Astrocyte (in vitro differentiated cells and primary cell): ENCODE measurements at regions not wholly inside any gene's neighbourhood (a gene's known extent, or its start where the extent isn't known, plus 50 kb on each side); places are given as distances from the start of the nearest gene placed in this dataset.

Experiments
- CTCF ChIP-seq: IDR thresholded peaks from 2 replicates; pipeline ENCODE4 v1.5.1; 2011; ENCODE audit warnings: low read depth, mild to moderate bottlenecking, inconsistent platforms, low read length, moderate library complexity; ENCODE audit not compliant: insufficient read depth
- EZH2 ChIP-seq: IDR thresholded peaks from 2 replicates; pipeline ENCODE4 v1.6.1; 2012; ENCODE audit warnings: mild to moderate bottlenecking, low read length, inconsistent platforms; ENCODE audit not compliant: insufficient read depth

DNA sequence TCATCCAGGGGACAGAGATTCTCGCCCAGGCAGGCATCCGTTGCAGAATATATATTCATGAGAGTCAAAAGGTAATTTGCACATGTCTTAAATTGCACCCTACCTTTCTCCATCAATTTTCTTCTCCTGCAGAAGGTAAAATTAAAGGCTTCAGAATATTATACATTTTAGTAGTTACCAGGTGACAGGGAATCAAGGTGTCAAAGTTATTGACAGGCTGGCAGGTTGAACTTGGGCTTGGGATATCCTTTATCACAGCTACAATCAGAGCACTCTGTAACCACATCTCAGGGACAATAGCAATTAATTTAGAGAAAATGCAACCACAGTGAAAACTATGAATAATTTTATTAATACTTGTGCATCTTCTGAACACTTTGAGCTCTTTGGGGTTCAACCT, 66.9 kb upstream of the GSC start:
- TF ChIP-seq CTCF (no peak), EZH2 (no peak)
